ENCODE measurements at regions not wholly inside any gene's neighbourhood (a gene's known extent, or its start where the extent isn't known, plus 50 kb on each side); places are given as distances from the start of the nearest gene placed in this dataset.
"Not testable (repeated sequence)": the region's sequence is repeated elsewhere in the genome, so short reads cannot be mapped to it uniquely, and the experiment has no call there.

DNA sequence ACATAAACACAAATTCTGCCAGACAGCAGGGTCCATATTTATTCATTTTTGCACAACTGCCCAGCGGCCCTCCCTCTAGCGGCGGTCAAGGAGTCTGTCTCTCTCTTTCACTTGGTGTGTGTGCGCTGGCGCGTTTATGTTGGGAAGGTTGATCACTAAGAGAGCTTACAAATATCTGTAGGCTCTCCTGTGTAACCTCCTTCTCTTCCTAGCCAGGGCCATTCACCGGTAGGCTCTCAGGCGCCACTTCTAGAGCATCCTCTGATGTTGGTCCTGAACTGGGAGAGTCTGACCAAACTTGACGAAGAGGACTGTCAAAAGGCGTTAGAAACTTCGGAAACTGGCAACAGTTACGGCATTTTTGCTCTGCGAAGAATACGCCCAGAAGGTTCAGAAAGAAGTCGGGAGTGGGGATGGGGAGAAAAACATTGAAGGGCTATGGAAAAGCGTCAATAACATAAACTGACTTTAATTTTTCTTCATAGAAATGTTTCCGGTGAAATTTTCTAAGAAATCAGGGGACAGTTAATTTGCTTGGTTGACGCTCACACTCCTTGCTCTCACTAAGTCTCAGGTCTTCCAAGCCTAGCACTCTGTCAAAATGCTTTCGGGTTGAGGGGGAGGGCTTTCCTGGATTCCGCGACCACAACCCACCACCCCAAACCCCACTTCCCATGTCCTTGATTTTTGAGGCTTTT, 731.1 kb downstream of the ZWINT start:
- H3K4me3 ChIP-seq (ENCODE audit: low read length) = no peak overlapping the region
- DNase-seq (ENCODE audit: low read depth, low spot score) = no peak

DNA sequence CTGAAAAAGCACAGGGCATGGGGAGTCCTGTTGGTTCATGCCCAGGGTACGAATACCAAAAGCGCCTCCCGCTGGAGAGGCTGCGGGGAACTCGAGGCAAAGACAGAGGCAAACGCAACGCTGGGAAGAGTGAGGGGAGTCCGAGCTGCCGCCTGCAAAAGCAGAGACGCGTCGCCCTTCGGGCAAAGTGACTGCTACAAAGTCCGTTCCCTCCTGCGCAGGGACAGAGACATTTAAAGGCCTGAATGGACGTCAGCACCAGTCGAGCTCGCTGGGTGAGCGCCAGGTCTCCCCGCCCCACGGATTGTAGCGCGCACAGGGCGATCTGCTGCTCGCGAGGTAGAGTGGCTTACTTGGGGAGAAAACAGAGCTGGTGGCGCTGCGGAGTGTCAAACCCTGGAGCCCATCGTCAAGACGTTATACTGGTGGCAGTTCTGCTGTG, 732.8 kb downstream of the ZWINT start:
- H3K4me3 ChIP-seq (ENCODE audit: low read length) = no peak overlapping the region
- DNase-seq (ENCODE audit: low read depth, low spot score) = no peak

DNA sequence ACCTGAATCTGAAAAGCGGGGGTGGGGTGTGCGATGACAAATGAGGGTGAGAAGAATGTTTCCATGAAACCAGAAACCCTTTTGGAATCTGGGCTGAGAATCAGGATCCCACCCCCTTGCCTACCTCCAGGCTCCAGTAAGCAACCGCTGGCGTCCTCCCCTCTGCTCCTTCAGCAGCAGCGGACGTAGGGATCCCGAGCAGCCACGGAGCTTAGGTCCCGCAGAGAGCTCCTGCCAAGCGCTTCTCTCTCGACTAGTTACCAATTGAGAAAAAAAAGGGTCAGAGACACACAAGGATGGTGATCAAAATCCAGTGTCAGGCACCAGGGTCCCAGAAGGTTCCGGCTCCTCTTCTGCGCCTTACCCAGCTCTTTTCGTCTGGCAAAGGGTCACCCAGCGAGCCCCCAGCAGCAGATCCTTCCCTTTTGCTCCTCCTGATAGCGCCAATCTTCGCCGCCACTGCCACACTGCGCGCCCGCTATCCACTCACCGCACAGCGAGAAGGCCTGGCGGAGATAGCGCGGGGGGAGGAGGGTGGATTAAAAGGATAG, 733.5 kb downstream of the ZWINT start:
- no peak overlapping the region for H3K4me3 ChIP-seq (ENCODE audit: low read length)
- DNase-seq (ENCODE audit: low read depth, low spot score) = no peak

DNA sequence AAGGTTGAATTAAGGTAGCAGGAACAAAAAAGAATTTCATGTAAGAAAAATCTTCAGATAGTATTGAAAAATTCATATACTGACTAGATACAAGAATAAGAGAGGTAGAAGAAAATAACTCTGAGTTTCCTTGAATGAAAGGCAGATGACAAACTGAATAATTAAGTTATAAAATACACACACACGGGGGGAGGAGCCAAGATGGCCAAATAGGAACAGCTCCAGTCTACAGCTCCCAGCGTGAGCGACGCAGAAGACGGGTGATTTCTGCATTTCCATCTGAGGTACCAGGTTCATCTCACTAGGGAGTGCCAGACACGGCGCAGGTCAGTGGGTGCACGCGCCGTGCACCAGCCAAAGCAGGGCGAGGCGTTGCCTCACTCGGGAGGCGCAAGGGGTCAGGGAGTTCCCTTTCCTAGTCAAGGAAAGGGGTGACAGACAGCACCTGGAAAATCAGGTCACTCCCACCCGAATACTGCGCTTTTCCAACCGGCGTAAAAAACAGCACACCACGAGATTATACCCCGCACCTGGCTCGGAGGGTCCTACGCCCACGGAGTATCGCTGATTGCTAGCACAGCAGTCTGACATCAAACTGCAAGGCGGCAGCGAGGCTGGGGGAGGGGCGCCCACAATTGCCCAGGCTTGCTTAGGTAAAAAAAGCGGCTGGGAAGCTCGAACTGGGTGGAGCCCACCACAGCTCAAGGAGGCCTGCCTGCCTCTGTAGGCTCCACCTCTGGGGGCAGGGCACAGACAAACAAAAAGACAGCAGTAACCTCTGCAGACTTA, 759.2 kb downstream of the ZWINT start:
- 0 out of 2 replicates have a peak overlapping the region, but pooled peaks have one; percentile 7 for H3K4me3 ChIP-seq (ENCODE audit: low read length)
- not testable (repeated sequence) for DNase-seq (ENCODE audit: low read depth, low spot score)

DNA sequence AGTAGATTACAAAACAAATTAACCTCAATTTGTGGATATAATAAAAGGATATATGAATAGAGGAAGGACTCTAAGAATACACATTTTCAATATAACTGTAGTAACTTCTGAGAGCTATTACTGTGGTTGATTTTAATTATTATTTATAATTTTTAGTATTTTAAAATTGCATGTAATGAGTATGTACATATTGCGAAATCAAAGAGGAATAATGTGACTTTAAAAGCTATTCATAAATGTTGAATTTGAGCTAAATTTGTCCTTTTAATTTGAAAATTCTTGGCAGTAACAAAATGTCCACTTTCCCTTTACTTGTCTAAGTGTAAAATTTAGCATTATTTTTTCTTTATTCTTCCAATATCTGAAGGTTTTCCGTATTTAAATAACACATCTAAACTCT, 750.6 kb upstream of the PCDH15 start:
- no peak for DNase-seq (ENCODE audit: low read depth, low spot score)
- H3K4me3 ChIP-seq (ENCODE audit: low read length) = no peak overlapping the region

DNA sequence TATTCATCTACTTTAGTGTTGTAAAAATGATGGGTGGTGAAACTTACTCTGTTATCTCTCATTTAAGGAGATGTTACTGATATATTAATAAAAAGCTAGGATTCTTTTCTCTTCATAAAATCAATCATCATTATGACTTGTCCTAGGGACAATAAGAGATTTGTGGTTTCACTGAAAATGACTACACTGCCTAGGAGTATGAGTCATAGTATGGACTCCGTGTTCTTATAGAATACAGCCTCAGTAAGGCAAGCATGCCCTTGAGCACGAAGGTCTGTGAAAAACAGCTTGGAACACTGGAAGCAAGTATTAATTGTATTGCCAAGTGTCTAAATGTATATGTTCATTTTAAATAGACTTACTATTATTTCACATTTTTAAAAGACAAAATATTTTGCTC, 749.2 kb upstream of the PCDH15 start:
- no peak for DNase-seq (ENCODE audit: low read depth, low spot score)
- H3K4me3 ChIP-seq (ENCODE audit: low read length) = no peak overlapping the region

DNA sequence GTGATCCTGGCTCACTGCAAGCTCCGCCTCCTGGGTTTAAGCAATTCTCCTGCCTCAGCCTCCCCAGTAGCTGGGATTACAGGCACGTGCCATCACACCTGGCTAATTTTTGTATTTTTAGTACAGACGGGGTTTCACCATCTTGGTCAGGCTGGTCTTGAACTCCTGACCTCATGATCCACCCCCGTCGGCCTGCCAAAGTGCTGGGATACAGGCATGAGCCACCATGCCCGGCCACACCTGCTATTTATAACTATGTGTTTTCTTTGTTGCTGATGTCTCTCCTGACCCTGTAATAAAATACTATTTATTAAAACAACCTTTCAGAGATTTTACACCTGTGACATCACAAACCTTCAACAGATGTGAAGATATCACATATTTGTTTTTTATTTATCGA, 736.5 kb upstream of the PCDH15 start:
- DNase-seq (ENCODE audit: low read depth, low spot score); H3K4me3 ChIP-seq (ENCODE audit: low read length): not testable (repeated sequence)

DNA sequence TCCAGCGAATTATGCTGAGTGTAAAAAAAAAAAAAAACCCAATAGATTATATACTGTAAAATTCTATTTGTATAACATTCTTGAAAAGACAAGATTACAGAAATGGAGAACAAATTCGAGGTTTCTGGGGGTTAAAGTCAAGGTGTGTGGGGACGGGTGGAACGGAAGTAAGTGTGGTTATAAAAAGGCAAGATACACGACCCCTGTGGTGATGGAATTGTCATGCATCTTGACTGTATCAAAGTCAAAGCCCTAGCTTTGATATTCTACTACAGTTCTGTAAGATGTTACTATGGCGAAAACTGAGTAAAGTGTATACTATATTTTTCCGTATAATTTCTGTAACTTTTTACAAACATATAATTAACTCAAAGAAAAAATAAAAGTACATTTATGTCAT, 718.2 kb upstream of the PCDH15 start:
- DNase-seq (ENCODE audit: low read depth, low spot score) = peak; percentile 84
- no peak overlapping the region for H3K4me3 ChIP-seq (ENCODE audit: low read length)

DNA sequence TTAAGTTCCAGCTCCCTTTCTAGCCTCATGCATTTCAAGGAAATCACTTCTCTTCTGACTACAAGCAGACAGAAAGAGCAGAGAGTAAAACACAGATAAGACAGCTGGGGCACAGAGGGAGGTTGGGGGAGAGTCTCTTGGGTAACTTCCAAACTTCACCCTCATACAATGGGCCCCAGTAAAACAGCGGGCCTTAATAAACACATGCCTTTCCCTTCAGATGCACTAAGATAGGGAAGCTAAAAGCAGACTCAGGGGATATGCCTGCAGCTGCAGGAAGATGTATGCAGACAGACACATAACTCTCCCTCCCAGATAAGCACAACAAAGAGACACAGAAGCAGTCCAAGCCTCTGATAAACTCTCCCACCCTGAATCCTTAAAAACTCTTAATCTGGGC, 717.4 kb upstream of the PCDH15 start:
- peak; percentile 6 for DNase-seq (ENCODE audit: low read depth, low spot score)
- not testable (repeated sequence) for H3K4me3 ChIP-seq (ENCODE audit: low read length)

DNA sequence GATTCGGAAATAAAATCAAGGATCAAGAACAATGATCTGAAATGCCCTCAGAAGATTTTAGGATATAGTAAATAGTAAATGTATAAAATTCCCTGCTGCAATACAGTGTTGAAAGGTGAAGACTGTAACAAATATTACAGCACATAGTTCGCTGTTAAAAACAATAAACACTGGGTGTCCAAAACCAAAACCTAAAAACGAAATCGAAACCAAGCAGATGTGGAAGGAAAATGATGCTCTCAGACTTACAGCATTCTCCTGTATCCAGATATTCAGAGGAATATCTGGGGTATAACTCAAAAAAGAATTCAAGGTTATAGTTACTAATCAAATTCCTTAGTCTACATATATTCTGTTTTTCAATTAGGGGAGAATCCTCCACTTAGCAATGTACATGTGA, 708.1 kb upstream of the PCDH15 start:
- no peak for DNase-seq (ENCODE audit: low read depth, low spot score)

DNA sequence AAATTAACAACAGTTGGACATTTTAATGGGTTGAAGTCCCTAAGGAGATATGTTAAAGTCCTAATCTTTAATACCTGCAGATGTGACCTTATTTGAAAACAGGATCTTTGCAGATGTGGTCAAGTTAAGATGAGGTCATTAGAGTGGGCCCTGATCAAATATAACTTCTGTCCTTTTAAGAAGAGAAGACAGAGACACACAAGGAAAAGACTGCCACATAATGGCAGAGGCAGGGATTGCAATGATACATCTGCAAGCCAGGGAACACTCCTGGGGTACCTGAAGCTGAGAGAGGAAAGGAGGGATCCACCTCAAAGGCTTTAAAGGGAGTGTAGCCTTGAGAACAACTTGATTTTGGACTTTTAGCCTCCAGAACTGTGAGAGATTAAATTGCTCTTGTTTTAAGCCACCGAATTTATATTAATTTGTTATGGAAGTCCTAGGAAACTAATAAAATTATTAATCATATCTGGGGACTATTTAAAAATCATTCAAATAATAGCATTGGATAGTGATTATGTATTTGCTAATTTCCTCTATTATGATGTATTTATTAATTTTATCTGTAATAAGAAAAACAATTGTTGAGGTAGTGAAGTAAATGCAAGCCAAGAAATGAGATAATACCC, 700.0 kb upstream of the PCDH15 start:
- H3K4me3 ChIP-seq (ENCODE audit: low read length) = no peak overlapping the region
- DNase-seq (ENCODE audit: low read depth, low spot score) = peak; percentile 26

More for the DNA sequence above, 708.1 kb upstream of the PCDH15 start:
- no peak overlapping the region for H3K4me3 ChIP-seq (ENCODE audit: low read length)

DNA sequence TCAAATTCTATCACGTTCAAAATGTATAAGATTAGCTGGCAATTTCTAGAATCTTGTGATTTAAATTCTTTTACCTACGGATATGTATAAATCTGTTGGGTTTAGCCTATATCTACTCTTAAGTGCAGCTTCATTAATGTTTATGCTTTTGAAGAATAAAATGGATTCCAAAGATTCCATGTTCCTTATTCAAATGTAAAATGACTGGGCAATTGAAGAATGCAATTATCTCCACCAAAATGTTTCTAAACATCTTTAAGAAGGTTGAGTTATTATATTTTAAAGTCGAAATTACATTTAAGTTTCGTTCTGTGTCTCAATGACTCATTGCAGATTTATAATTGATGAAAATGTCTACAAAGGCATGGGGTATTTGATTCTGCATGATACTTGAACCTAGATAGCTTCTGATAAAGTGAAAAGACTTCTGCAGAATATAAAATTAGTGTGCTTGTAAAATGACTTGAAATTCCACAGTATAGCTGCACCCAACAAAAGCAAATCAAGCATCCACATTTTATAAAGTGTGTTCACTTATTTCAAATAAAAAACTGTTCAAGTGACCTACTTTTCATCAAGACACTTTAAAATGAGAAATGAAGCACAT, 697.0 kb upstream of the PCDH15 start:
- no peak overlapping the region for H3K4me3 ChIP-seq (ENCODE audit: low read length)
- no peak for DNase-seq (ENCODE audit: low read depth, low spot score)

DNA sequence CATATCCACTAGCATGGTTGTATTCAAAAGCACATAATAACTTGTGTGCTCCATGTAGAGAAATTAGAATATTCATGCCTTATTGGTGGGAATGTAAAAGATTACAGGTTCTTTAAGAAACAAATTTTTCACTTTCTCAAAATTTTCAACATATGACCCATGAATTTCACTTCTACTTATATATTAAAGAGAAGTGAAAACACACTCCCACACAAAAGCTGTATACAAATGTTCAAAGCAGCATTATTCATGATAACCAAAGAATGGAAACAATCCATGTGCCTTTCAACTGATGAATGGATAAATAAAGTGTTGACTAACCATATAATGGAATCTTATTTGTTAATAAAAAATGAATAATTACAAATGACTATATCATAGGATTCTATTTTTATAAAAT, 694.5 kb upstream of the PCDH15 start:
- DNase-seq (ENCODE audit: low read depth, low spot score) = no peak

DNA sequence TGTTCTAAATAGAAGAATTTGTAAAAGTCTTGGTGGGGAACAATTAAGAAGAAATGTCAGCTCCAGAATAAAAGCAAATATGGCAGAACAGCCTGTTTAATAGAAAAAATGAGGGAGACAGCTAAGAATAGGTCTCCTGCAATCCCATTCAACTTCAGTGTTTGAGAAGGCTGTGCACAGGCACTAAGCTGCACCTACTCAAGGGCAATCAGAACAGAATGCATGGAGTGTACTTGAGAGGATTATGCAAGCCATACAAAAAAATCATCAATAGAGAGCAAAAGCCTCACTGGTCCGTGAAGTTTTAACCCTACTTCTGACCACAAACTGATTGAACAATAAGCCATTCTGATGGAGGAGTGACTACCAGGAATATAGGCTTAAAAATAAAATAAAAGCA, 690.7 kb upstream of the PCDH15 start:
- no peak overlapping the region for H3K4me3 ChIP-seq (ENCODE audit: low read length)
- DNase-seq (ENCODE audit: low read depth, low spot score) = no peak

More for the DNA sequence above, 694.5 kb upstream of the PCDH15 start:
- H3K4me3 ChIP-seq (ENCODE audit: low read length) = no peak overlapping the region

DNA sequence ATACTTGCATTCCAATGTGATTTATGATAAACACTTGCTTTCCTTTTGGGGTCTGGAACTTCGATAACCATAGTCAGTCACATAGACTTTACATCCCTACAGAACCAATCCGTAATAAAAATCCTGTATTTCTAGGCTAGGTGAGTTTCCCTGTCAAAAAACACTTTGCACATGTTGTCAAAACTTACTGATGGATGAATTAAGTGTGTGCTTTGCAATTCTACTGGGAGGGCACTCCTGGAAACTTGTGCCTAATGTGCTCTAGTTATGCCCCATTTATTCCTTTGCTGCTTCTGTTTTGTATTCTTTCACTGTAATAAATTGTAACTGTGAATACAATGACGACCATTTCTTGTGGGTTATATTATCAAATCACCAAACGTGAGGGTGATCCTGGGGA, 684.8 kb upstream of the PCDH15 start:
- no peak for DNase-seq (ENCODE audit: low read depth, low spot score)

DNA sequence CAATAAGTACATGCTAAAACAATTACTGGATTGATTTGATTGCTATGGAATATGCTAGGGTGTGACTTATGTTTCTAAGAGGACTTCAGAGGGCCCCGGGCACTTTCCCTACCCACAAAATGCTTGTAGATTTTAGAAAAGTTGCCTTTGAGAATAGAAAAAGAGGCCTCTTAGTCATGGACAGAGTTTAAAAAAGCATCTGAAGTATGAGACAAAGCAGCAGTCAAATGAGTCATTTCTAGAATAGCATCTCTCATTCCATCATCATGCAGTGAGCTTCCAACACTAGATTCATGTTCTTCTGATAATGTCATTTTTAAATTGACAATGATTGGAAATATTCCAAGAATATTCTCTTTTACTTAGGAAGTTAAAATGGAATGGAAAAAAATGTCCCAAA, 675.1 kb upstream of the PCDH15 start:
- H3K4me3 ChIP-seq (ENCODE audit: low read length) = no peak overlapping the region
- DNase-seq (ENCODE audit: low read depth, low spot score) = no peak

More for the DNA sequence above, 684.8 kb upstream of the PCDH15 start:
- no peak overlapping the region for H3K4me3 ChIP-seq (ENCODE audit: low read length)

DNA sequence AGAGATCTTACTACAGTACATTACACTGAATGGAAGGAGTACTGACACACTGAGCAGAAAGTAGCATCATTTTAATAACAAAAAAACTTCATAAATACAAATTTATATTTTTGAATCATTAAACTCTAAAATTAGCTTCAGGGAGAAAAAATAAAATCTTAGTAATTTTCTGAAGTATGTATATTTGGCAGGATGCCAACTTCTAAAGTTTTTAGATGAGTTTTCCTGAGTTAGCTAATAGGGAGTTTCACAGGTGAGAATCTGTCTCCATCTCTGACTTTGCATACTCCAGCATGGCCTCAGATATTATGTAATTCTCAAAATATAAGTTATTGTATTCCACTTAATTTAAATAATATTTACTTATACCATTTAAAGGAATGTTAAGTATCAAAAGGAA, 673.2 kb upstream of the PCDH15 start:
- no peak for DNase-seq (ENCODE audit: low read depth, low spot score)
- H3K4me3 ChIP-seq (ENCODE audit: low read length) = no peak overlapping the region

DNA sequence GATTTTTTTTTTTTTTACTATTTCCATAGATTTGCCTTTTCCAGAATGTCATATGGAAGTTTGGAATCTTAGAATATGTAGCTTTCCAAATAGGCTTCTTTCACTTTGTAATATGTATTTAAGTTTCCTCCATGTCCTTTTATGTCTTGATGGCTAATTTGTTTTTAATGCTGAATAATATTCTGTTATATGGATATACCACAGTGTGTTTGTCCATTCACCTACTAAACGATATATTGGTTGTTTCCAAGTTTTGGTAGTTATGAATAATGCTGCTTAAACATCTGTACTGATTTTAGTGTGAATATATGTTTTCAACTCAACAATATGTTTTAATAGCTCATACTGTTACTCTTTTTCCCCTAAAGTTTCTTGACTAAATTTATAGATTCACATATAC, 669.8 kb upstream of the PCDH15 start:
- DNase-seq (ENCODE audit: low read depth, low spot score) = no peak
- no peak overlapping the region for H3K4me3 ChIP-seq (ENCODE audit: low read length)

DNA sequence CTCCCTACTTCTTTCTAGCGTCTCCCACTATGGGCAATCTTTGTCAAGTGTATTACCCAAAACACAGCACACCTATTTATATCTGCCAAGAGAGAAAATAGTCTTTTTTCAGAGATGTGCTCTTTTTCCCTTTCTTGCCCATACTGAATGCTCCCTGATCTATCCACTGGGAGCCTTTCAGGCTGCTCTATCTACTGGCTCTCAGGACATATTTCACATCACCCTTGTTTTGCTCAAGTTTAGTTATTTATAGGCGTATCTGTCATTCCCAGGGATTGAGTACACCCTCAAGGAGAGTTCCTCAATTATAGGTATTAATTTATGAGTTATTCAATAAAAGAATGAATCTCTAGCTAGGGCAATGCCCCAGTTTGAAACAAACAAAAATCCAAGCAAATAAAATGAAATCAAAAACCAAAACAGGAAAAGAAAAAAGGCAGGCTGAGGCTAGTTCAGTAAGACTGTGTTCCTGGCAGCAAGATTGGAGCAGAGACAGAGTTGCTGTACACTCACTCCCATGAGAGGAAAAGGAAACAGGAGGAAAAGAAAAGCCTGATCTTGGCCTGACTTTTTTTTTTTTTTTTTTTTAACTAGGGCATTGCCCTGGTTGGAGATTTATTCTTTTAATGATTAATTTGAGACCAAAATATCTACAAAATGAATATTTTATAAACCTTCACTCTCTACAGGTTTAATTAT, 665.9 kb upstream of the PCDH15 start:
- DNase-seq (ENCODE audit: low read depth, low spot score) = no peak
- no peak overlapping the region for H3K4me3 ChIP-seq (ENCODE audit: low read length)
